Stimulated activated CD8-positive, alpha-beta memory T cell treated with anti-CD3 and anti-CD28 coated beads, Interleukin-4, amount 100 ng/mL, for 4 hours (primary cell): ENCODE measurements at regions not wholly inside any gene's neighbourhood (a gene's known extent, or its start where the extent isn't known, plus 50 kb on each side); places are given as distances from the start of the nearest gene placed in this dataset.
A peak's percentile ranks its signal among the peaks of the same experiment; 100 is the strongest.

ENCODE experiments used
- DNase-seq, 2 donors: peaks; one replicate each; pipeline ENCODE4 v3.0.0-alpha.2; 2020; ENCODE audit warnings: low read depth in 2 of 2, low spot score in 1 of 2

- DNase-seq, result no peak
These were observed 148.8 kb downstream of the INO80D start for GRCh38 chr2:205937211-205937610.

DNA sequence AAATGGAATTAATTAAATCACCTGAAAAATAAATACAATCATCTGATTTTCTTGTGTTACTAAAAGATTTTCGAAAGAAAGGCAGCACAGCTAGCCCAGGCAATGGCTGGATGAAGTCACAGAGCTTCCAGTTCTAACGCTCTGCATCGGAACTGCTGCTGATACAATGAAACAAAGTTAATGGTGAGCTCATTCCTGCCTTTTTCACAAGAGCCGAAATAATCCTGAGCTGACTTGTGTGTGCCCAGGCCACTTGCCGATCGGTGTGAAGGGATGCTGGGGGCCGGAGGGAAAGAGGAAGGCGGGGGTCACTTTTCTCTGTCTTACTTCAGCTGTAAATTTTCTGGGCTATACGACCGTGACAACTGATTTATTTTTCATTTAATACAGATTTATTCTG is 149.5 kb downstream of the INO80D start:
- DNase-seq, result no peak

GRCh38 chr2:205934443-205934842 is 151.5 kb downstream of the INO80D start:
- DNase-seq, result no peak

GRCh38 chr2:205932861-205933260 is 153.1 kb downstream of the INO80D start:
- DNase-seq, result no peak

DNA sequence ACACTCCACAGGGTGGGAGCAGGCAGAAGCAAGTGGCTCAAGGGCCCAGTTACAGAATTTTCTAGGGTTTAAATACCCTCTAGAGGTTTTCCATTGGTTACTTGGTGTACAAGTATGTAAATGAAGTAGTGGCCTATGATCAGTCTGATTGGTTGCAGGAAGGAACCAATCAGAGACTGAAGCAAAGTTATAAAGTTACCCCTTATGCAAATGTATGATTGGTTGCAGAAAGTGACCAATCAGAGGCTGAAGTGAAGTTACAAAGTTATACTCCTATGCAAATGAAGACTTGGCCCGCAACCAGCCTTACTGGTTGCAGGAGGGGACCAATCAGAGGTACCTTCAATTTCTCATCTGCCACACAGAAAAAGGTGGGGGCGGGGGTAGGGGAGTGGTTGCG is 154.6 kb downstream of the INO80D start:
- no peak for DNase-seq

DNA sequence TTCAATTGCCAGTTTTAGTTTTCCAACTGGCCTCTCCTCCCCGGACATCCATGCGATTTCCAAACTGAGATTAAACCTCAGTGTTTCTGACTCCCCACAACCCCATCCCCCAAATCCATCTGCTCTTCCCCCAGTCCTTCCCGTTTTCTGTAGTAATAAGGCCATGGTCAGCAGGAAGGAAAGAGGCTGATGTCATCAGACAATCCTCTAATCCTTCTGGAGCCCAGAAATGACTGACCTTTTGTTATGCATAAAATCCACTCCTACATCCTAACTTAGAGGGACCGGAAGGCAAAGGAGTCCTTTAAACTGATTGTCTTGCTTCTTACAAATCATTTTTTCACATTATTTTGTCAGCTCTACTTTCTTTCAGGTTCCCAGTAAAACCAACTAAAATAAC is 155.8 kb downstream of the INO80D start:
- no peak for DNase-seq

DNA sequence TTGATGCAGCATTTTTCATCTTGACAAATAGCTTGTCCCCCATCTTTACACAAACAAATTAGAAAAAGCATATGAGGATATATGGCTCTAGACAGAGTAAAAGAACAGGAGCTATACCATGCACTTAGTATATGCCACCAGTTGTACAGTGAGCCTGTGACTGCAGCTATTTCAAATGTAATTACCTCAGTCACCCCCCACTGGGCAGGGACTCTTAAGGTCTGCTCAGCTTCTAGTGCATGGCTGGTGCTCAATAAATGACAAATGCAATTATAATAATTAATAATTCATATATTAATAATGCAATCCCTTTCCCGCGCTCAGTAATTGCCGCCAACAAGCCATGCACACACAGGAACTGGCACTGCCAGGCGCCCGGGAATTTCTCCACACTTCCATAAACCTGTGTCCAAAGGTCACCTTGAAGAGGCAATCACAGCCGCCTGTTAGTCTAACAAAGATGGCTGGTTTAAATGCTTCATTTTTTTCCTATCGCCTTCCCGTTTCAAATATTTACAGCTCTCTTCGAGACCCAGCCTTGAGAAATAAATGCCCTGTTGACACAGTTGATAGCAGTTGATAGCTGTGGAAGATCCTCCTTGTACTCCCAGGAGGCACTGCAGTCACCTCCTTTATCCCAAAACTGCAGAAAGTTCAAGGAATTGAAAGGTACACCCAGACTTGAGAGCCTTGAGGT is 156.6 kb downstream of the INO80D start:
- no peak for DNase-seq

DNA sequence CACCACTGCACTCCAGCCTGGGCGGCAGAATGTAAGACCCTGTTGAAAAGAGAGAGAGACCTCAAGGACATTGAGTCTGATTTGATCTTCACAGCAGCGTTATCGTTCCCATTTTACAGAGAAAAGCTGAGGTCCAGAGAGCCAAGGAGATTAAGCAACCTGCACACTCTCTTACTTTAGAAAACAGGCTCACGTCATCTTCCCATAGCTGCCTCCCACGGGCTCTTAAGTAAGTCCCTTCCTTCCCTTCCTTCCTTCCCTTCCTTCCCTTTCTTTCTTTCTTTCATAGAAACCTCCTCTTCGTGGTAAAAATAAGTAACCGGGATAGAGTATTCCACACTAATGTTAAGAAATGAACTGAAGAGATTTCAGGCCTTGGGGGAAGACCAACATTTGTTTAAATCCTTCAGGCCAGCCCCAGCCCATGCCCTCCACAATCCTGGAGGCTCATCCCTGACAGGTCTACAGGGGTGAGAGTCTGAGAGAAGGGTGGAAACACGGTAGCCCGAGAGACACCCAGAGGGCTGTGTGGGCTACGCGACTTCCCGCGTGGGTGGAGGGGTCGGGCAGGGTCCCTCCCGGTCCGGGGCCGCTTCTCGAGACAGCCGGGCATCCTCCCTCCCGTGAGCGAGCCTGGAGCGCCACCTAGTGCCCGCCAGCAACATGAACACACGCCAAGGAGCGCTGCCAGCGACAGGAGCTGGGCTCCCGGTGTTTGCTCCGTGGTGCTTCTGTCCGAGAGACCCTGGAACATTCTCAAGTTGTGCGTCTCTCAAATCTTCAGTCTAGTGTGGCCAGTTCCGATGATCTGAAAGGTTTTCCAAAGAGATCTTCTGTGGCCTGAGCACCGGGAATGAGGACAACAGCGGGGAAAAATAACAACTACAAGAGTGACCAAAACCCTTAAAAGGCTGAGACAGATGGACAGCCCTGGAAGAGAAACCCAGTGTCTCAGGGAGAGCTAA is 160.3 kb downstream of the INO80D start:
- peak; percentile 24 to 29 for DNase-seq

GRCh38 chr2:205924676-205925075 is 161.3 kb downstream of the INO80D start:
- no peak for DNase-seq

DNA sequence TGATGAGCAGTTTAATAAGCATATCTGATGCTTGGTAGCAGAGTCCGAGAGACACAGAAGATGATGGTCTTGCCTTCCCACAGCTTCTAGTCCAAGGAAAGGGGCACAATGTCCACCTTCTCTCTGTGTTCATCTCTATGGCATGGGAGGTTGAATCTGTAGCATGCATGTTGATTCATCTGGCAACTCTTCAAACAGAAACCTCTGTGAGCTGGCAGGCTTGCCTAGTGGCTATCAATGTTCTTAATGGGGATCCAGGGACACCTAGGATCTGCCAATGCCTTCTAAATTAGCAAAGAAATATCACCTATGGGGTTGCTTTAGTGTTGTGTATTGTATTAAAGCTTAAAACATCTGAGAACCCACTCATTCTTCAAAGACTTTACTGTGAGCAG is 170.8 kb downstream of the INO80D start:
- no peak for DNase-seq

GRCh38 chr2:205914213-205915129 is 171.5 kb downstream of the INO80D start:
- no peak for DNase-seq

- DNase-seq, result no peak
These were observed 172.3 kb downstream of the INO80D start for GRCh38 chr2:205913668-205914067.

- no peak for DNase-seq
These were observed 174.7 kb downstream of the INO80D start for GRCh38 chr2:205911306-205911705.

DNA sequence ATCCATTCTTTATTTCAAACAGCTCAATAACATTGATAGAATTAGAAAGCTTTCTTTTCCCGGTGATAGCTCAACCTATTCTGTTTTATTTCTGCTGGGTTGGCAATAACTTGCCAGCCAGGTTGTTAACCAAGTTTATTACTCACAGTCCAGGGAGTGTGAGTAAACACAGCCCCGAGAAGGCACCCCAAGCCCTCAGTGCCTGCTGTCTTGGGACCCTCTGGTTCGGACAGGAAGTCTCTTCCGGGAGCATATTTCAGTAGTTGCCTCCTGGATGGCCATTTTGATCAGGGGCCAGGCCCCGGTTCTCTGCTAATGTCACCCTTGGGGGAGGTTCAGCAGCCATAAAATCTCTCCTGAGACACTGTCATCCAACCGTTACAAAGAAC is 176.8 kb downstream of the INO80D start:
- no peak for DNase-seq

DNA sequence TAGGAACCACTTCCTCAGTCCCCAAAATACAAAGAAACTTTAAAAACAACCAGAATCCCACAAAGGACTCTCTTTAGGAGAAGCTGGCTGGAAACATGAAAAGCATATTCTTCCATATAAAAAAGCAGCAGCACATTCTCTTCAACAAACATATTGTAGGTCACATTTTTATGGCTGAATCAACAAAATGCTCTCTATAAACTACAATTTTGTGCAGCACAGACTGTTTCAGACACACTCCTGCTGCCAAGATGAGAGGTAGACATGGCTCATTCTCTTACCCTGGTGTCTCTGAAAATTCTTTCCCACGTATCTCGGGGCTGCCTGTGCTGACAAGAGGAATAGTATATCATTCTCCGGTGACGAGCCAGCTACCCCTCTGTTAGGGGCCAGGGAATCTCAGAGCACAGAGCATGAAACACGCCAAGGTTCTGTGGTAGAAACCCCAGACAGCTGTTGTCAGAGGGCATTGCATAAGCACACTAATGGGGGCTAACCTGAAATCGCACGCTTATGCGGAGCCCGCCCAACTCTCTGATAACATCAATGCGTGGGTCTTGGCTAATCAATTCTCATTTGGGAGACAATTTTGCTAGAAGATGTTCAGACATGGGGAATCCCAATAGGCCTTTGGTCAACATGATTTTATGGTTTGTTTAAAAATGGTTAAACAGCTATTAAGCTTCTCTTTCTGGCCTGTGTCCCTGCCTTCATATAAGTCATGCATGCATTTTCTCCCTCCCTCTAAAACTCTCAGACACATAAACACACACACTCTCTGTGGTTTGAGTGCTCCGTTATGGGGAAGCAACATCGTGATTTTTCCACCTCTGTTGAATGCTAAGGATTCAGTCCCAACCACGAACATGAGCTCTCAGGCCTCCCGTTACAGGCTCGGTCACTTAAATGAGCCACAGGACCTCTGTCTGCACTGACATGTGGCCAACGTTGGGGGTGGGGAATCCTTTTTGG is 177.5 kb downstream of the INO80D start:
- no peak for DNase-seq

GRCh38 chr2:205906419-205906818 is 179.6 kb downstream of the INO80D start:
- no peak for DNase-seq

GRCh38 chr2:205905576-205905975 is 180.4 kb downstream of the INO80D start:
- no peak for DNase-seq

DNA sequence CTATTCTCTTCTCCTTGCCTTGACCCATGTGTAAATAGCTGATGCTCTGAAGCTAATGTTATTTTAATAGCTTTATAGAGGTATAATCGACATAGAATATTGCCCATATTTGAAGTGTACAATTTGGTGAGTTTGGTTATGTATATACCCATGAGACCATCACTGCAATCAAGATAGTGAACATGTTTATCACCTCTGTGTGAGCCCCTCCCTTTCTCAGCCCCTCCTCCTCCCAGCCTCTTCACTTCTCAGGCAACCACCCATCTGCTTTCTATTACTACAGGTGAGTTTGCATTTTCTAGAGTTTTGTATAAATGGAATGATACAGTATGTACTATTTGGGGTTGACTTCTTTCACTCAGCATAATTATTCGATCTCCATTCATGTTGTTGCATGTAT is 181.1 kb downstream of the INO80D start:
- DNase-seq, result no peak

GRCh38 chr2:205903549-205904129 is 182.3 kb downstream of the INO80D start:
- no peak for DNase-seq

DNA sequence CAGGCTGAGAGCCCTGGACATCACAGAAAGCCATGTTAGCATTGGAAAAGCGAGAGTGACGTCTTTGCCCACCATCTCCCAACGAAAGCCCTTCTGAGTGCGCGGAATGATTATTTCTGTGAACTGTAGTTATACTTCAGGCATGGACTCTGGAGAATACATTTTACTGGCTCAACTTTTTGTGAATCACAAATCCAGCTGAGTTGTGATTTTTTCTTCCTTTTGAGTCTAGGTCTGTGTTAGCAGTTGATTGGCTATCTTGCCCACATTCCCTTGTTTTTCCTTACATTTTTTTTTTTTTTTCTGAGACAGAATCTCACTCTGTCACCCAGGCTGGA is 183.1 kb downstream of the INO80D start:
- no peak for DNase-seq
